ENCODE measurements at regions not wholly inside any gene's neighbourhood (a gene's known extent, or its start where the extent isn't known, plus 50 kb on each side); places are given as distances from the start of the nearest gene placed in this dataset.

- TF ChIP-seq SIN3A (IDR thresholded peaks at IDR 0.05; ENCODE audit: borderline replicate concordance, insufficient read depth, low read length) (no peak), TAF1 (IDR thresholded peaks at IDR 0.05; ENCODE audit: borderline replicate concordance, insufficient read depth, low read length) (no peak), FOXP2 (optimal IDR thresholded peaks at IDR 0.05; ENCODE audit: borderline replicate concordance, extremely low read depth, extremely low read length, insufficient read depth) (no peak), POLR2AphosphoS5 (IDR thresholded peaks at IDR 0.05; ENCODE audit: low read depth, low read length) (no peak), REST (IDR thresholded peaks at IDR 0.05; ENCODE audit: insufficient read depth in 1 of 2, low read depth in 2 of 2, low read length in 2 of 2) (no peak)
Measured at GRCh38 chr16:85323961-85324253, 211.6 kb upstream of the CIBAR2 start.

GRCh38 chr16:85324488-85324887, 212.2 kb upstream of the CIBAR2 start:
- TF ChIP-seq FOXP2 (optimal IDR thresholded peaks at IDR 0.05; ENCODE audit: borderline replicate concordance, extremely low read depth, extremely low read length, insufficient read depth), result no peak
- TF ChIP-seq POLR2AphosphoS5 (IDR thresholded peaks at IDR 0.05; ENCODE audit: low read depth, low read length), result no peak
- no peak for TF ChIP-seq TAF1 (IDR thresholded peaks at IDR 0.05; ENCODE audit: borderline replicate concordance, insufficient read depth, low read length)
- TF ChIP-seq REST (IDR thresholded peaks at IDR 0.05; ENCODE audit: insufficient read depth in 1 of 2, low read depth in 2 of 2, low read length in 2 of 2), result no peak
- no peak for TF ChIP-seq SIN3A (IDR thresholded peaks at IDR 0.05; ENCODE audit: borderline replicate concordance, insufficient read depth, low read length)

GRCh38 chr16:85326113-85326793, 214.0 kb upstream of the CIBAR2 start:
- no peak for TF ChIP-seq POLR2AphosphoS5 (IDR thresholded peaks at IDR 0.05; ENCODE audit: low read depth, low read length)
- TF ChIP-seq FOXP2 (optimal IDR thresholded peaks at IDR 0.05; ENCODE audit: borderline replicate concordance, extremely low read depth, extremely low read length, insufficient read depth), result no peak
- TF ChIP-seq TAF1 (IDR thresholded peaks at IDR 0.05; ENCODE audit: borderline replicate concordance, insufficient read depth, low read length), result no peak
- TF ChIP-seq REST (IDR thresholded peaks at IDR 0.05; ENCODE audit: insufficient read depth in 1 of 2, low read depth in 2 of 2, low read length in 2 of 2), result no peak
- TF ChIP-seq SIN3A (IDR thresholded peaks at IDR 0.05; ENCODE audit: borderline replicate concordance, insufficient read depth, low read length), result no peak

- TF ChIP-seq TAF1 (IDR thresholded peaks at IDR 0.05; ENCODE audit: borderline replicate concordance, insufficient read depth, low read length) (no peak), POLR2AphosphoS5 (IDR thresholded peaks at IDR 0.05; ENCODE audit: low read depth, low read length) (no peak), FOXP2 (optimal IDR thresholded peaks at IDR 0.05; ENCODE audit: borderline replicate concordance, extremely low read depth, extremely low read length, insufficient read depth) (no peak), REST (IDR thresholded peaks at IDR 0.05; ENCODE audit: insufficient read depth in 1 of 2, low read depth in 2 of 2, low read length in 2 of 2) (no peak)
Measured at GRCh38 chr16:85326794-85327181, 214.5 kb upstream of the CIBAR2 start.
